ENCODE measurements at regions not wholly inside any gene's neighbourhood (a gene's known extent, or its start where the extent isn't known, plus 50 kb on each side); places are given as distances from the start of the nearest gene placed in this dataset.

DNA sequence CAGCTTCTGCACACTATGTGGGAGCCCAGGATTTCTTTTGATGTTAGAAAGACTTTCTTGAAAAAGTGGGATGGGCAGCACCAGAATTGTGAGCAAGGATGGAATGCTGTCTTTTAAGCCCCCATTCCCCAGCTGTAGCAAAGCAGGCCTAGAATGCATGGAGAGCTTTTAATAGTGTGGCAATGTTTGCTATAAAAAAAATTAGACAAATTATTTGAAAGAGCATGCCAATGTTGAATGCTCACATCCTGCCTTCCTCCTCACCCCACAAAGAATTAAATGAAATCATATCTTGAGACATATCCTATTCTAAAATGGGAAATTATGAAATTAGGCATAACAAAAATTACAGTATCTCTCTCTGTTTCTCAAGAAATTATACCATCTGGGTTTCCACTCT is 154.7 kb downstream of the C11orf91 start:
- DNase-seq (ENCODE audit: low read depth, low spot score): no peak
- CTCF ChIA-PET: interaction anchor here (0.8 to 6.8 kb wide), 4 partner anchors 69 to 197 kb away, joined by 3 to 91 read pairs (median 3); no protein-coding TSS in a partner anchor
- no peaks in the 10 kb centered on the region for H4K20me1 ChIP-seq (replicated peaks; ENCODE audit: control insufficient read depth, extremely low read depth, insufficient read depth, low read length)
- no peak overlapping the region for H3K4me2 ChIP-seq (ENCODE audit: insufficient read depth, low read length)
- H3K4me3 ChIP-seq (replicated peaks in 1 of 3; ENCODE audit: insufficient read depth in 1 of 3, low read depth in 1 of 3, low read length in 3 of 3): no peak overlapping the region
- POLR2A ChIA-PET: no interaction called here
- H3K36me3 ChIP-seq (ENCODE audit: control insufficient read depth in 2 of 2, extremely low read depth in 1 of 2, insufficient read depth in 2 of 2, low read length in 2 of 2): peaks cover 0 to 2% of the 10 kb centered on the region in 2 experiments
- no peak for TF ChIP-seq EZH2 (IDR thresholded peaks at IDR 0.05; ENCODE audit: borderline replicate concordance, low read depth, low read length, severe bottlenecking)
- no peak for TF ChIP-seq POLR2A (IDR thresholded peaks at IDR 0.05; ENCODE audit: low read depth, low read length)
- TF ChIP-seq, protein P1, sequence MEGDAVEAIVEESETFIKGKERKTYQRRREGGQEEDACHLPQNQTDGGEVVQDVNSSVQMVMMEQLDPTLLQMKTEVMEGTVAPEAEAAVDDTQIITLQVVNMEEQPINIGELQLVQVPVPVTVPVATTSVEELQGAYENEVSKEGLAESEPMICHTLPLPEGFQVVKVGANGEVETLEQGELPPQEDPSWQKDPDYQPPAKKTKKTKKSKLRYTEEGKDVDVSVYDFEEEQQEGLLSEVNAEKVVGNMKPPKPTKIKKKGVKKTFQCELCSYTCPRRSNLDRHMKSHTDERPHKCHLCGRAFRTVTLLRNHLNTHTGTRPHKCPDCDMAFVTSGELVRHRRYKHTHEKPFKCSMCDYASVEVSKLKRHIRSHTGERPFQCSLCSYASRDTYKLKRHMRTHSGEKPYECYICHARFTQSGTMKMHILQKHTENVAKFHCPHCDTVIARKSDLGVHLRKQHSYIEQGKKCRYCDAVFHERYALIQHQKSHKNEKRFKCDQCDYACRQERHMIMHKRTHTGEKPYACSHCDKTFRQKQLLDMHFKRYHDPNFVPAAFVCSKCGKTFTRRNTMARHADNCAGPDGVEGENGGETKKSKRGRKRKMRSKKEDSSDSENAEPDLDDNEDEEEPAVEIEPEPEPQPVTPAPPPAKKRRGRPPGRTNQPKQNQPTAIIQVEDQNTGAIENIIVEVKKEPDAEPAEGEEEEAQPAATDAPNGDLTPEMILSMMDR (IDR thresholded peaks at IDR 0.05; ENCODE audit: extremely low read depth in 1 of 2, insufficient read depth in 1 of 2, low read depth in 1 of 2, low read length in 2 of 2): no peak
- TF ChIP-seq, protein P2, sequence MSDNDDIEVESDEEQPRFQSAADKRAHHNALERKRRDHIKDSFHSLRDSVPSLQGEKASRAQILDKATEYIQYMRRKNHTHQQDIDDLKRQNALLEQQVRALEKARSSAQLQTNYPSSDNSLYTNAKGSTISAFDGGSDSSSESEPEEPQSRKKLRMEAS (IDR thresholded peaks at IDR 0.05; ENCODE audit: insufficient read depth, insufficient read length): no peak
- TF ChIP-seq MYC (IDR thresholded peaks at IDR 0.05; ENCODE audit: low read depth, low read length): no peak
- TF ChIP-seq POLR2AphosphoS5 (IDR thresholded peaks at IDR 0.05; ENCODE audit: insufficient read depth, low read depth, low read length): no peak
- no peak for TF ChIP-seq FOS (IDR thresholded peaks at IDR 0.05; ENCODE audit: borderline replicate concordance, insufficient read depth, low read length)
- TF ChIP-seq GATA2 (IDR thresholded peaks at IDR 0.05; ENCODE audit: insufficient read depth, insufficient read length, low read depth, low read length): no peak
- TF ChIP-seq JUN (IDR thresholded peaks at IDR 0.05; ENCODE audit: borderline replicate concordance, insufficient read depth, insufficient read length, low read depth): no peak
- FAIRE-seq: no peak
- BruUV-seq (replicated peaks): no TSS peak
- H3K9ac ChIP-seq (replicated peaks; ENCODE audit: extremely low read depth, insufficient read depth, low read length): no peak overlapping the region
- intact Hi-C loops (cut with micrococcal nuclease) (no loop called here), dilution Hi-C loops (cut with MboI; ENCODE audit: extremely low pct_ligation_motif_present, low sequenced_read_pairs) (no loop called here)
- H3K4me1 ChIP-seq (ENCODE audit: control insufficient read depth, extremely low read depth, insufficient read depth, low read length): no peaks in the 10 kb centered on the region
- H3K27ac ChIP-seq (ENCODE audit: insufficient read depth, low read depth, low read length): no peak overlapping the region
- no peak overlapping the region for H2AFZ ChIP-seq (ENCODE audit: low read depth, low read length)
- no peaks in the 10 kb centered on the region for H3K27me3 ChIP-seq (ENCODE audit: control insufficient read depth in 2 of 2, insufficient read depth in 2 of 2, low read length in 2 of 2)
- H3K9me3 ChIP-seq (replicated peaks; ENCODE audit: control insufficient read depth, insufficient read depth, low read length): no peaks in the 10 kb centered on the region
- no peaks in the 10 kb centered on the region for H3K9me1 ChIP-seq (replicated peaks; ENCODE audit: control insufficient read depth, extremely low read depth, insufficient read depth, low read length)
- H3K79me2 ChIP-seq (ENCODE audit: control insufficient read depth, insufficient read depth, low read length): no peaks in the 10 kb centered on the region
